ENCODE measurements at regions not wholly inside any gene's neighbourhood (a gene's known extent, or its start where the extent isn't known, plus 50 kb on each side); places are given as distances from the start of the nearest gene placed in this dataset.

DNA sequence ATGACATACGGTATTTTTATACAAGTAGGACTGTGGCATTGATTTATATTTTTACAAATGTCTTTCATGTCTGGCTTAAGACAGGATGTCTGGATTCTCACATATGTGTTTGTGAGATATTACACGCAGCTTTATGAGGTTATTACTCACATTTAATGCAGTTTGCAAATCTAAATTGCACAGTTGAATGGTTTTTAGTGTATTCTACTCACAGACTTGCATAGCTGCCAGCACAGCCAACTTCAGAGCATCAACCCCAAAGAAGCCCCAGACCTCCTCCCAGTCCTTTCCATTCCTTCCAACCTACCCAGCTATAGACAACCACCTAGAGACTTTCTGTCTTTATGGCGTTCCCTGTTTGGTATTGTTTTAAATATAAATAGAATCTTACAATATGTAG is 193.8 kb upstream of the SHH start:
- Histone ChIP-seq H3K4me3 (ENCODE audit: low read depth, low read length) (no peak overlapping the region), H3K36me3 (ENCODE audit: control insufficient read depth, insufficient read depth, low read length) (no peaks in the 10 kb centered on the region), H3K27me3 (ENCODE audit: control insufficient read depth, insufficient read depth, low read length) (no peaks in the 10 kb centered on the region)
- DNase-seq (ENCODE audit: low read depth) (no peak), FAIRE-seq (no peak)
- TF ChIP-seq, protein P1, sequence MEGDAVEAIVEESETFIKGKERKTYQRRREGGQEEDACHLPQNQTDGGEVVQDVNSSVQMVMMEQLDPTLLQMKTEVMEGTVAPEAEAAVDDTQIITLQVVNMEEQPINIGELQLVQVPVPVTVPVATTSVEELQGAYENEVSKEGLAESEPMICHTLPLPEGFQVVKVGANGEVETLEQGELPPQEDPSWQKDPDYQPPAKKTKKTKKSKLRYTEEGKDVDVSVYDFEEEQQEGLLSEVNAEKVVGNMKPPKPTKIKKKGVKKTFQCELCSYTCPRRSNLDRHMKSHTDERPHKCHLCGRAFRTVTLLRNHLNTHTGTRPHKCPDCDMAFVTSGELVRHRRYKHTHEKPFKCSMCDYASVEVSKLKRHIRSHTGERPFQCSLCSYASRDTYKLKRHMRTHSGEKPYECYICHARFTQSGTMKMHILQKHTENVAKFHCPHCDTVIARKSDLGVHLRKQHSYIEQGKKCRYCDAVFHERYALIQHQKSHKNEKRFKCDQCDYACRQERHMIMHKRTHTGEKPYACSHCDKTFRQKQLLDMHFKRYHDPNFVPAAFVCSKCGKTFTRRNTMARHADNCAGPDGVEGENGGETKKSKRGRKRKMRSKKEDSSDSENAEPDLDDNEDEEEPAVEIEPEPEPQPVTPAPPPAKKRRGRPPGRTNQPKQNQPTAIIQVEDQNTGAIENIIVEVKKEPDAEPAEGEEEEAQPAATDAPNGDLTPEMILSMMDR (IDR thresholded peaks at IDR 0.05; ENCODE audit: insufficient read depth, low read length, severe bottlenecking), result no peak

DNA sequence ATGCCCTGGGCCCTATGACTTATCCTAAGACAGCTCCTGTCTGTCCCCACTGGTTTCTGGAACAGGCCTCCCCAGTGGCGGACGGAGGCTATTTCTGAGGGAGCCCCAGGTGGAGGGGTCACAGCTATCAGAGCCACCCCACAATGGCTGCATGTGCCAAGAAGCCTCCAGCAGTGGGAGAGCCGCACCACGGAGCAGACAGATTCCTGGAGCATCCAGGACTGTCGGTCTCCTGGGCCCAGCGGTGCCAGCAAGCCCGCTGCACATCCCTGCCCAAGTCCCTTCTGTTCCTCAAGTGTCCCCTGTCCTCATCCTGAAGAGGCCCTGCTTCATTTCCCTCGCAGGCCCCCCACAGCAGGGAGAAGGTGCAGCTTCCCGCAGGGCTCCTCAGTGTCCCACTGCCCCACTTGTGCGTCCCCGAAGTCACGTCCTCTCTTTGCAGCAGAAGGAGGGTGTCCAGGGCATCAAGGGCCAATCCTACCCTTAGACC is 193.0 kb upstream of the SHH start:
- TF ChIP-seq, protein P1 (IDR thresholded peaks at IDR 0.05; ENCODE audit: insufficient read depth, low read length, severe bottlenecking), result no peak
- Histone ChIP-seq H3K4me3 (ENCODE audit: low read depth, low read length) (no peak overlapping the region), H3K27me3 (ENCODE audit: control insufficient read depth, insufficient read depth, low read length) (no peaks in the 10 kb centered on the region), H3K36me3 (ENCODE audit: control insufficient read depth, insufficient read depth, low read length) (no peaks in the 10 kb centered on the region)
- FAIRE-seq (no peak), DNase-seq (ENCODE audit: low read depth) (no peak)

DNA sequence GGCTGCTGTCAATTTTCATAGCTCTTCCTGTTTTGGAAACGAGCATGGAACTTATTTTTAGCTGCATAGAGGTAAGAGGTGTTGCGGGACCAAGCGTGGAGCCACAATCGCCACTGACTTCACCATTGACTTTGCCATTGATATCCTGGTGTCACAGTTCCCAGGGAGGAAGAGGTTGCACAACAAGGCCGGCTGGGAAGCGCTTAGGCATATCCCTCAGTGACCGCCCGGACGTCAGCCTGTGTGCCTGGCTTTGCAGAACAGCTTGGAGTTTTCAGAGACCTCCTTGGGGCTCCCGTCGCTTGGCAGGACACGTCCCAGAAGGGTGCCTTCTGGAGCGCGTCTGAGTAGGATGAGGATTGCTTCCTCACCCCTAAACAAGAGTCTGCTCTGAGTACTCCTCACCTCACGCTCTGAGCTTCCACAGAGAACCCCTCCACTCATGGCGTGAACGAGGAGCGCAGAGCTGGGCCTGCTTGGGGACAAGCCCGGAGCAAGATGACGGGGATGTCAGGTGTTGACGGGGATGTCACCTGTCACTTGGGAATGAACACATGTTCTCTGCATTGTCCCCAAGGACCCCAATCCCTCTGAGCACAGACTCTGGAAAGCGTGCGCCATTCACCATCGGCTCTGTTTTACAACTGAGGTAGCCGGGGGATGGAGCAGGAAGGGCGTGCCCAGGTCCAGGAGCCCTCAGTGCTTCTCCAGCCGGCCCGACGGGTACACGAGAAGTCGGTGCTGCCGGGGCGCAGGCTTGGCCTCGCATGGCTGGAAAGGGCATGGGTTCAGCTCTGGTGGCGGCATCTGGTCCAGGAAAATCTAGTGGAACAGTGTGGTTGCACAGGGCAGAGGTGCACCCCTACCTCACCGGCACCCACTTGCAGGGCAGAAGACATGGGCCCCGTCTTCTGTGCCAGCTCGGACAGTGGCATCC is 192.3 kb upstream of the SHH start:
- Histone ChIP-seq H3K36me3 (ENCODE audit: control insufficient read depth, insufficient read depth, low read length) (no peaks in the 10 kb centered on the region), H3K4me3 (ENCODE audit: low read depth, low read length) (no peak overlapping the region), H3K27me3 (ENCODE audit: control insufficient read depth, insufficient read depth, low read length) (no peaks in the 10 kb centered on the region)
- DNase-seq (ENCODE audit: low read depth) (no peak), FAIRE-seq (no peak)
- TF ChIP-seq, protein P1 (IDR thresholded peaks at IDR 0.05; ENCODE audit: insufficient read depth, low read length, severe bottlenecking), result no peak

DNA sequence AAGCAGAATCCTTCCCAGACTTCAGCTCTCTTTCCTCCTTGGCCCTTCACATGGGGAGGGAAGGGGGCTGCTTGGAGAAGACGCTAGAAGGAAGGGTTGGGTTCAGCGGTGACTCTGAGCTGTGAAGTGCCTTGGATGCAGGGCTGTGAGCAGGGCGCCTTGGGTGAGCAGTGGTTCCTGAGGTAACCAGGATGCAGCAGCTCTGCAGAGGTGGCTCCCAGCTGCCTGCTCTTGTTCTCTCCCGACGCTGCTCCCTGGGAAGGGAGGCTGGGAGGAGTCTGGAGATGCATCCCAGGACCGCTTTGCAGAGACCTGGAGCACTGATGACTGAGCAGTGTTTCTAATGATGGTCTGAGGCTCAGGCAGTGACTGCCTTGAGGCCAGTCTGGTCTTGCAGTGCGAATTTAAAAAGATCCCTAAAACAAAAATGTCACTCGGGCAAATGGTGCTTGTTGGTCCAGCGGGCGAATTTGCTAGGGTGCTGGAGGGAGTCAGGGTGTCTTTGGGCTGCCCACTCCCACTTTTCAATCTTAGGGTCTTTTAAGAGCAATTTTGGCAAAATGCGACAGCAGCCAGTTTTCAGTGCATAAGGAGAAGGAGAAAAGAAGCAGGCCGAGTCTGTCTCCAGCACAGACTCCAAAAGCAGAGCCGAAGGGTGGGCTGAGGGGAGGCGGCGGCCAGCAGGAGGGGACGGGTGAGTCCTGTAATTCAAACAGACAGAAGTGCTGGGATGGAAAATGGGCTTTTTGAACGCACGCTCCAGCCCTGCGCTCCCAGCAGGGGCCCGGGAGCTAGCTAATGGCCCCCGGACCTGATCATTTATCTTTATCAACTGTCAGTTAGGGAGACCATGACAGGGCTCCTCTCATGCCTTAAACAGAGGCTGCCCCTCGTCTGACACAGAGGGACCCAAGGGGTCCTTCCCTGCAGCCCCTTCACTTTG is 191.2 kb upstream of the SHH start:
- TF ChIP-seq, protein P1 (IDR thresholded peaks at IDR 0.05; ENCODE audit: insufficient read depth, low read length, severe bottlenecking), result no peak

DNA sequence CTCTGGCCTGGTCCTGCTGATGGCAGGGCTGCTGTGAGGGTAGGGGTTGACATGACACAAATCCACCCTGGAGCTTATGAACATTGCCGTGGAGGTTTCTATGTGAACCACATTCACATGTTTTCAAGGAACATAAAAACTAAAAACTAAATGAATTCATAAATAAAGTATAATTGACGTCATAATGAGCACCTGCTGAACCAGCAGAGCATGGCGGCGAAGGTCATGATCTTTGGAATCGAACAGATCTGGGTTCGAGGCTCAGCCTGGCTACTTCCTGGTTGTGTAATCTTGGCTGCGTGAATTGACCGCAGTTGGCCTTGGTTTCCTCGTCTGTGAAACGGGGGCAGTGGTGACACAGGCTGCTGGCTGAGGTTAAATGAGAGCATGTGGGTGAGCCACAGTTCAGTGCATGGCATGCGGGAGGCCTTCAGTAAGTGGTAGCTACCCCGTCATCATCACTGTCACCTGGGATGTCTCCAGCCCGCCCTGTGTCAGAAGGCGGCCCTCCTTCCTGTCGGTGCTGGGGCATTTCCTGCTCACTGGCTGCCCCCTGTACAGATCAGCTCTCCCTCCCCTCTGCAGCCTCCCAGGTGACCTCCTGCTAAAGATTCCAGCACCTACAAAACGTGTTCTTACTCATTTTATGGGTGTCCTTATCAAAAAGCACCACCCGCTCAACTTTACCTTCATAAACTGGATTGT is 190.3 kb upstream of the SHH start:
- Histone ChIP-seq H3K27me3 (ENCODE audit: control insufficient read depth, insufficient read depth, low read length) (peaks cover 6% of the 10 kb centered on the region), H3K4me3 (ENCODE audit: low read depth, low read length) (no peak overlapping the region), H3K36me3 (ENCODE audit: control insufficient read depth, insufficient read depth, low read length) (no peaks in the 10 kb centered on the region)
- no peak for DNase-seq (ENCODE audit: low read depth)
- TF ChIP-seq, protein P1 (IDR thresholded peaks at IDR 0.05; ENCODE audit: insufficient read depth, low read length, severe bottlenecking), result no peak
- no peak for FAIRE-seq

More for the DNA sequence above, 191.2 kb upstream of the SHH start:
- H3K27me3 ChIP-seq (ENCODE audit: control insufficient read depth, insufficient read depth, low read length), result no peaks in the 10 kb centered on the region
- H3K4me3 ChIP-seq (ENCODE audit: low read depth, low read length), result no peak overlapping the region
- DNase-seq (ENCODE audit: low read depth), result no peak
- no peaks in the 10 kb centered on the region for H3K36me3 ChIP-seq (ENCODE audit: control insufficient read depth, insufficient read depth, low read length)
- no peak for FAIRE-seq

Measured in bronchial epithelial cell (primary cell).